HG03139 (cell line): ENCODE measurements at regions not wholly inside any gene's neighbourhood (a gene's known extent, or its start where the extent isn't known, plus 50 kb on each side); places are given as distances from the start of the nearest gene placed in this dataset.

Experiments
- ATAC-seq: cut with Tn5 transposase; IDR thresholded peaks from one replicate; pipeline ENCODE4 v1.9.1; 2021; ENCODE audit not compliant: unreplicated experiment

DNA sequence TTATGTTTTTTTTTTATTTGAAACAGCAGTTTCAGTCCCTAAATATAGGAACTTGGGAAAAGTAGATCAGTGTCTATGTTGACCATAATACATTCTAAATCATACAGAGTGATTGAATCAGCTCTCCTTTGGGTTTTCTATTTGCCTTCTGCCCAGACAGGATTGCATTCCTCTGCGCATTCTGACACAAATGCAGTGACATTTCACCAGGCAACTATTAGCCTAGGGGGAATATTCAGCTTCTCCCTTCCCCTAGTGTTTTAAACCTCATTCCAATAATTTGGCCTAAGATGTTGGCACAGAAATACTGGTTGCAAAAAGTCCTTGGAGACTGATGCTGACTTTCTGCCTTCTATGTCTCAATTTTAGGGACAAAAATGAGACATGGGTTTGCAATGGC, 172.8 kb downstream of the PTGER3 start:
- ATAC-seq, result no peak

DNA sequence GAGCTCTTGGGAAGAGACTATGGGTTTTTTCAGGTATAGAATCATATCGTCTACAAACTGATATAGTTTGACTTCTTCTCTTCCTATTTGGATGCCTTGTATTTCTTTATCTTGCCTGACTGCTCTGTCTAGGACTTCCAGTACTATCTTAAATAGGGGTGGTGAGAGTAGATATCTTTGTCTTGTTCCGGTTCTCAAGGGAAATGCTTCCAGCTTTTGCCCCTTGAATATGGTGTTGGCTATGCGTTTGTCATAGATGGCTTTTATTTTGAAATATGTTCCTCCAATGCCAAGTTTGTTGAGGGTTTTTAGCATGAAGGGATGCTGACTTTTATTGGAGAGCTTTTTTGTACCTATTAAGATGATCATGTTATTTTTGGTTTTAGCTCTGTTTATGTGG, 170.3 kb downstream of the PTGER3 start:
- ATAC-seq, result no peak

- ATAC-seq, result no peak
Observed at GRCh38 chr1:70887936-70888335, 159.7 kb downstream of the PTGER3 start.

DNA sequence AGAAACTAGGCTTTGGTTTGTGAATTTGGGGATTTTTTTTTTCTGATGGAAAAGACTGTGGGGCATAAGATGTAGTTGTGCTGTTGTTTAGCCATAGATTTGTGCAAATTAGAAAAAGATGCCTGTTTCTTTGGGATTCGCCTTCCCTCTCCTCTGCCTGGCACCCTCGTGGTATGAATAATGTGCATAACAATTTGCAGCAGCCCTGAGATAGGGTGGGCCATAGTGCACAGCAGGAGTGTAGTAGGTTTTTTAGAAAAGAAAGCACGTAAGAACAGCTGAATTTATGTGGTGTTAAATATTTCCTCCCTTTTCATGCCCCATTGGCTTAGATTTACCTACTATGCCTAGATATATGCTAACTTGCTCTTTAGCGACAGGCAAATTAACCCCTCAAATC, 158.9 kb downstream of the PTGER3 start:
- no peak for ATAC-seq

- no peak for ATAC-seq
Observed at GRCh38 chr1:70890408-70890807, 157.2 kb downstream of the PTGER3 start.

- no peak for ATAC-seq
Observed at GRCh38 chr1:70891051-70891843, 156.4 kb downstream of the PTGER3 start.

DNA sequence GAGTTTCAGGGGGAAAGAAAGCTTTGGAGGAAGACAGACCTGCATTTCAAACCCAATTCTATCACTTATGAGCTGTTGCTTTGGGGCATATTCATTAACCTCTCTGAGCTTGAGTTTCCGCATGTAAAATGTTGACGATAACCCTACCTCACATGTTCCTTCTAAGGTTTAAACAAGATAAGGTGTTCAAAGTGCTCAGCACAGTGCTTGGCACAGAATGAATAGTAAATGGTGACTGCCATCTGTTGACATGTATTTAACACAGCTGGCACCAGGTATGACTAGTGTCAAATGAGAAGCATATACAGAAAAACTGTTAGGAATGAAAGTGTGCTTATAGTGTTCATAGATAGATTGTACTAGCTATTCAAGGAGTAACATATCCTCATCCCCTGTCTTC, 155.5 kb downstream of the PTGER3 start:
- ATAC-seq, result no peak

DNA sequence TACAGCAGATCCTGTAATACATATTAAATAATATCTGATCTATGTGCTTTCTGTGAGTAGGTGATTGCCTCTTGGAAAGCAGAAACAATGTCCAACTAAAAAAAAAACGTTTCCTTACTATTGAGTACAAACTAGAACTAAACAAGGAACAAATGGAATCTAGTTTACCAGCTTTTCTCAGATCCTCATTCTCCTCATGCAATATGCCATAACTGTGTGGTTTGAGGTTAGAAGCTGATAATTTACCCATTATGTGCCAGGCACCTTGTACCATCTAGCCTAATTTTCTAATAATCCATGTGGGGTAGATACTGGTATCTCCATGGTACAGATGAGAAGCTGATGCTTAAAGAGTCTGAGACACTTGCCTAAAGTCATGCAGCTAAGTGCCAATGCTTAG, 154.7 kb downstream of the PTGER3 start:
- no peak for ATAC-seq

DNA sequence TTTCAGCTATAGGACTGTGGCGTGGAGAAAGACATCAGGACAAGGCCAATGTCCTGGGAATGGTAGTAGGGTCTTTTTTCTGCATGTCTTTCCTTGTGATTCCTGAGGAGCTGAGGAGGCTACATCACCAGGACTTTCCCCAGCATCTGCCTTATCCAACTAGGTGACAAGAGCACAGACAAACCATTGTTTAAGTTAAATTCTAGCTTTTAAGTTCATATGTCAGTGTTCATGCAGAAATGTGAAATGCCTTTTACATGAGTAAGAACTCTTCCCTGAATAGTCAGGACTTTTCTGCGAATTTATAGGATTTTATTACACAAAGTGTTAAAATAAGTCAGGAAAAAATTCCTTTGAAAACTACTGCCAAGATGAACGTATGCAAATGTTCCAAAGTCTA, 154.2 kb downstream of the PTGER3 start:
- ATAC-seq, result no peak

DNA sequence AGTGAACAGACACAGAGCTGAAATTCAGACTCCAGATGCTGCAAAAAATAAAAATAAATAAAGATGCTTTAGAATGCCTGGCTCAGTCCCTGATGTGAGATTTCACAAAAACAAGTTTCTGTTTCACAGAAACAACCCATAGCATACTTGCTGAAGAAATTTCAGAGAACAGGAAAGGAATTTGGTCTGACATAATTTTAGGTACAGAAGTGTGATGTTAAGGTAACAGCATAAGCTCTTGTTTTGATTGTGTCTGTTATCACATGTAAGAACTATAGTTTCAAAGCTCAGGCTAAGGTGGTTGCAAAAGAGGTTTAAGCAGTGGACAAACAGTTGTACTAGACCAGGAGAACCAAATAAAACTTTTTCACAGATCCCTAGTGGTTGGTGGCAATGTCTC, 152.1 kb downstream of the PTGER3 start:
- no peak for ATAC-seq

DNA sequence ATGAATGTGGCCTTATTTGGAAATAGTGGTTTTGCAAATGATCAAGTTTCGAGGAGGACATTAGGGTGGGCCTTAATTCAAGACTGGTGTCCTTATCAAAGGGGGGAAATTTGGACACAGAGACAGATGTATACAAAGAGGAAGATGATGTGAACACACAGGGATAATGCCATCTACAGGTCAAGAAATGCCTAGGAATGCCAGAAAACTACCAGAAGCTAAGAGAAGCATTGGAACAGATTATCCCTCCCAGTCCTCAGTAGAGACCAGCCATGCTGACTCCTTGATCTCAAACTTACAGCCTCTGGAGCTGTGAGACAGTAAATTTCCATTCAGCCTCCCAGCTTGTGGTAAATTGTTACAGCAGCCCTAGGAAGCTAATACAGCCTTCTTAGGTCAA, 151.4 kb downstream of the PTGER3 start:
- ATAC-seq, result no peak

GRCh38 chr1:70897273-70897672, 150.3 kb downstream of the PTGER3 start:
- ATAC-seq, result no peak

GRCh38 chr1:70899735-70900134, 147.9 kb downstream of the PTGER3 start:
- ATAC-seq, result no peak

- ATAC-seq, result no peak
Observed at GRCh38 chr1:70902211-70902610, 145.4 kb downstream of the PTGER3 start.

- ATAC-seq, result no peak
Observed at GRCh38 chr1:70906800-70907199, 140.8 kb downstream of the PTGER3 start.

DNA sequence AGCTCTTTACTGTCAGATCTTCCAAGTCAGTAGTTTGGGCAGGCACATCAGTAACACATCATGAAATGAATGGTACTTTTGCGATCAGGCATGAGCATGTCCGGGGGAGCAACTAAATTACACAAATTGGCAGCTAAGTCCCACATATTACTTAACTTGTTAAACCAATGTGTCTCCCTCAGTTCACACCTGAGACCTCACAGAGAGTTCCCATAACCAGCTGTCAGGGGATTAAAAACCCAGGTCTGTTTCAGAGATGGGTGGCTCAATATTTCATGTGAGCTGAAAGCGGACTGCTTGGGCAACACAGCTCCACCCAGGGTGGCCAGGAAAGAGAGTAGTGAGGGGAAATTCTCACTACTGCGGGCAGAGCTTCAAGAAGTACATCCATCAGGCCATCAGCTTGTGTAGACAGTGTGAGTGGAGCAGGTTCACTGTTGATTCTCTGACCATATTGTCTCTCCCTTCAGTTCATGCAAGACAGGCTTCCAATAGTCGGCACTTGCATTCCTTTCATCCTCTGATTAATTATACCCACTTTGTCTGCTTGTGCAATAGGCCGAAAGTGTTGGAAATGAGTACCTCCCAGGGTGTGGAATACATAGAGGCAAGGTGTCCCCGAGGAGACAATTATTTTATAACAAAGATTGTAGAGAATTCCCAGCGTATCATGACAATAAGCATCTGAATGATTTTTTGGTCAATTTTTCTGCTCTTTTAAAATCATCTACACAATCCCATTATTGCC, 139.9 kb downstream of the PTGER3 start:
- ATAC-seq, result no peak

DNA sequence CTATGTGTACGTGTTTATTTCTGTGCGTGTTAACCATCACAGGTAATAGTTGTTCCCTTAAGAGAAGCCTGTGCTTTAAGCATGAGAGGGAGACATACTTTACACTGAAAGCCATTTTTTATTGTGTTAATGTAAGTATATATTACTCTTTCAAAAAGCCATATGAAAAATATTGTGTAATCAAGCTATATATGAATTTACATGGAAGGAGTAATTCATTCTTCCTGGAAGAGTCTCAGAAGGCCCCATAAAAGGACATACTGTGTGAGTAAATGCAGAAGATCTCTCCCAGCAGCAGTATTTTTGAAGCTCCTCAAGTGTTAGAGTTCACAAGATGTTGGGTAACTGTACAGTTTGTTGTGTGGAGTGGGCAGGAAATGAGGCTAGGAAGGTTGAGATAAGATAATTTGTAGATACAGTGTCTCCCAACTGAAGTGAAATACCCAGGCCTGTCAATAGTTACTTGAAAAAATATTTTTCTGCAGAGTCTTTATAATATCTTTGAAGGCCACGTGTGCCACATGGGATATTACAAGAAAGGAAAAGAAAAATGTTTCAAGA, 138.3 kb downstream of the PTGER3 start:
- no peak for ATAC-seq

GRCh38 chr1:70910013-70910412, 137.6 kb downstream of the PTGER3 start:
- no peak for ATAC-seq

- ATAC-seq, result no peak
Observed at GRCh38 chr1:70911861-70912260, 135.8 kb downstream of the PTGER3 start.

GRCh38 chr1:70914224-70914623, 133.4 kb downstream of the PTGER3 start:
- no peak for ATAC-seq

DNA sequence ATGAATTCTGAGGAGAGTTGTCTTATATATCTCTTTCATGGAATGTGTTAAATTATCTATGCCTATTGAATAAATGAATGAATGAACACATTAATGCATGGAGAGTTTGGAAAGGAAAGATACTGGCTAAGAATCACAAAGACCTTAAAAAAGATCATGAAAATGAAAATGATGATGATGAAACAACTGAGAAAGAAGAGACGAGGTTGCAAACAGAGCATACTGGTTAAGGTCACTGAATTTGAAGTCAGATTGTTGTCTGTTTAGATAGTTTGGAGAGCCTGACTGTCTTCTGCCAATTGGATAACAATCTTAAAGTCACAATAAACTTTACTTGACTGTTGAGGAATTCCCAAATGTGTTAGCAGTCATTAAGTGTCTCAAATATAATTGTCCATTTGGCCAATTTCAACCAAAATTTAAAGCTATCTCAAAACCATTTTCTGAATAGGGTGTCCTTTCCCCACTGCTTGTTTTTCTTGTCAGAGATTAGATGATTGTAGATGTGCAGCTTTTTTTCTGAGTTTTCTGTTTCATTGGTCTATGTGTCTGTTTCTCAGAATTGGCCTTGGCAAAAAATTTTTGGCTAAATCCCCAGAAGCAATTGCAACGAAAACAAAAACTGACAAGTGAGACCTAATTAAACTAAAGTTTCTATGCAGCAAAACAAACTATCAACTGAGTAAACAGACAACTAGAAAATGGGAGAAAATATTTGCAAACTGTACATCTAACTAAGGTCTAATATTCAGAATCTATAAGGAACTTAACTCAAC, 132.2 kb downstream of the PTGER3 start:
- no peak for ATAC-seq
